Progenitor cell of endocrine pancreas (in vitro differentiated cells): ENCODE measurements at regions not wholly inside any gene's neighbourhood (a gene's known extent, or its start where the extent isn't known, plus 50 kb on each side); places are given as distances from the start of the nearest gene placed in this dataset.

Experiments used
- DNase-seq: peaks from one replicate; pipeline ENCODE4 v3.0.0; 2021; ENCODE audit warnings: low spot score; ENCODE audit not compliant: unreplicated experiment
- H3K27ac Mint-ChIP-seq: 2 replicates; pipeline ENCODE4 v1.8.0; 2021; ENCODE audit warnings: mild to moderate bottlenecking, moderate library complexity, mixed read lengths
- H3K27me3 Mint-ChIP-seq: 2 replicates; pipeline ENCODE4 v1.8.0; 2021; ENCODE audit warnings: mixed read lengths
- H3K36me3 Mint-ChIP-seq: 2 replicates; pipeline ENCODE4 v1.8.0; 2022; ENCODE audit warnings: mixed read lengths; ENCODE audit not compliant: insufficient read depth
- H3K4me1 Mint-ChIP-seq: 2 replicates; pipeline ENCODE4 v1.8.0; 2021; ENCODE audit warnings: low read depth, mixed read lengths
- H3K4me3 Mint-ChIP-seq: 2 replicates; pipeline ENCODE4 v1.8.0; 2021; ENCODE audit warnings: low read depth, mild to moderate bottlenecking, moderate library complexity, mixed read lengths
- H3K9me3 Mint-ChIP-seq: 2 replicates; pipeline ENCODE4 v1.8.0; 2021; ENCODE audit warnings: low read depth, mixed read lengths
- CTCF ChIP-seq: fragments of 200-600 bp; sonication (generic); IDR thresholded peaks from one replicate; pipeline ENCODE4 v1.5.0; 2021; ENCODE audit warnings: antibody characterized with exemption, mild to moderate bottlenecking; ENCODE audit not compliant: unreplicated experiment

- no peak for DNase-seq
- H3K27ac Mint-ChIP-seq = no peak overlapping the region
- H3K4me1 Mint-ChIP-seq = no peaks in the 10 kb centered on the region
- H3K36me3 Mint-ChIP-seq = no peaks in the 10 kb centered on the region
- H3K27me3 Mint-ChIP-seq = no peaks in the 10 kb centered on the region
- H3K4me3 Mint-ChIP-seq = no peak overlapping the region
- H3K9me3 Mint-ChIP-seq = peaks cover 20% of the 10 kb centered on the region
- TF ChIP-seq CTCF = no peak
Measured at GRCh38 chrX:53738370-53738906, 51.9 kb upstream of the HUWE1 start.
